Osteoblast (primary cell): ENCODE measurements at regions not wholly inside any gene's neighbourhood (a gene's known extent, or its start where the extent isn't known, plus 50 kb on each side); places are given as distances from the start of the nearest gene placed in this dataset.
"Not testable (repeated sequence)": the region's sequence is repeated elsewhere in the genome, so short reads cannot be mapped to it uniquely, and the experiment has no call there.

ENCODE experiments used
- DNase-seq: peaks from one replicate; pipeline ENCODE4 v3.0.0; 2011; ENCODE audit warnings: low spot score, mixed read lengths; ENCODE audit not compliant: insufficient read length; ENCODE audit errors: missing footprints
- H2AFZ ChIP-seq: 2 replicates; pipeline ENCODE4 v1.6.0; 2011; ENCODE audit warnings: mild to moderate bottlenecking, low read length
- H3K27ac ChIP-seq: 2 replicates; pipeline ENCODE4 v1.5.1; 2011; ENCODE audit warnings: mild to moderate bottlenecking, low read depth, low read length, moderate library complexity
- H3K27me3 ChIP-seq: 2 replicates; pipeline ENCODE4 v1.6.0; 2012; ENCODE audit warnings: mild to moderate bottlenecking, control low read depth, inconsistent platforms, low read length, moderate library complexity; ENCODE audit not compliant: insufficient read depth
- H3K36me3 ChIP-seq: 2 replicates; pipeline ENCODE4 v1.5.1; 2011; ENCODE audit warnings: mild to moderate bottlenecking, low read length, control low read depth, moderate library complexity; ENCODE audit not compliant: insufficient read depth
- H3K4me1 ChIP-seq: 2 replicates; pipeline ENCODE4 v1.5.1; 2011; ENCODE audit warnings: mild to moderate bottlenecking, low read length, control low read depth, moderate library complexity; ENCODE audit not compliant: insufficient read depth
- H3K4me2 ChIP-seq: 2 replicates; pipeline ENCODE4 v1.6.0; 2011; ENCODE audit warnings: mild to moderate bottlenecking, low read length; ENCODE audit not compliant: insufficient read depth
- H3K4me3 ChIP-seq: fragments of 200-600 bp; sonication (generic); 3 replicates; pipeline ENCODE4 v1.5.1; 2012; ENCODE audit warnings: mild to moderate bottlenecking, low read length, inconsistent platforms; ENCODE audit not compliant: insufficient read depth
- H3K79me2 ChIP-seq: 2 replicates; pipeline ENCODE4 v1.6.0; 2012; ENCODE audit warnings: mild to moderate bottlenecking, low read length, control low read depth, inconsistent platforms; ENCODE audit not compliant: insufficient read depth
- H3K9me3 ChIP-seq: 2 replicates; pipeline ENCODE4 v1.5.1; 2011; ENCODE audit warnings: low read depth, low read length, control low read depth
- H4K20me1 ChIP-seq: 2 replicates; pipeline ENCODE4 v1.6.0; 2012; ENCODE audit warnings: mild to moderate bottlenecking, low read length, control low read depth; ENCODE audit not compliant: insufficient read depth

GRCh38 chr2:87406406-87407175 is 341.3 kb upstream of the PLGLB2 start:
- H3K4me2 ChIP-seq, H4K20me1 ChIP-seq, H3K27ac ChIP-seq, H3K79me2 ChIP-seq, H3K4me3 ChIP-seq, H3K36me3 ChIP-seq, H3K27me3 ChIP-seq, H3K4me1 ChIP-seq, H3K9me3 ChIP-seq, H2AFZ ChIP-seq: not testable (repeated sequence)
- DNase-seq = peak; percentile 6

DNA sequence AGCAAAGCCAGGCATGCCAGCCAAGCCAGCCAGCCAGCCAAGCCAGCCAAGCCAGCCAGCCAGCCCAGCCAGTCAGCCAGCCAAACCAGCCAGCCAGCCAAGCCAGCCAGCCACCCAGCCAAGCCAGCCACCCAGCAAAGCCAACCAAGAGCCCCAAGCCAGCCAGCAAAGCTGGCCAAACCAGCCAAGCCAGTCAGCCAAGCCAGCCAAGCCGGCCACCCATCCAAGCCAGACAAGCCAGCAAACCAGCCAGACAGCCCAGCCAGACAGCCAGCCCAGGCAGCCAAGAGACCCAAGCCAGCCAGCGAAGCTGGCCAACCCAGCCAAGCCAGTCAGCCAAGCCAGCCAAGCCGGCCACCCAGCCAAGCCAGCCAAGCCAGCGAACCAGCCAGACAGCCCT is 338.3 kb upstream of the PLGLB2 start:
- not testable (repeated sequence) for H3K36me3 ChIP-seq, H3K27me3 ChIP-seq, DNase-seq, H4K20me1 ChIP-seq, H3K4me3 ChIP-seq, H3K4me2 ChIP-seq, H3K27ac ChIP-seq, H2AFZ ChIP-seq, H3K9me3 ChIP-seq, H3K4me1 ChIP-seq, H3K79me2 ChIP-seq

DNA sequence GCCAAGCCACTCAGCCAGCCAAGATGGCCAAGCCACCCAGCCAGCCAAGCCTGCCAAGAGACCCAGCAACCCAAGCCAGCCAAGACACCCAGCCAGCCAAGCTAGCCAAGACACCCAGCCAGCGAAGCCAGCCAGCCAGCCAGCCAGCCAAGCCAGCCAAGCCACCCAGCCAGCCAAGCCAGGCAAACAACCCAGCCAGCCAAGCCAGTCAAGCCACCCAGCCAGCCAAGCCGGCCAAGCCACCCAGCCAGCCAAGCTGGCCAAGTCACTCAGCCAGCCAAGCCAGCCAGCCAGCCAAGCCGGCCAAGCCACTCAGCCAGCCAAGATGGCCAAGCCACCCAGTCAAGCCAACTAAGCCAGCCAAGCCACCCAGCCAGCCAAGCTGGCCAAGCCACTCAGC is 337.5 kb upstream of the PLGLB2 start:
- H3K36me3 ChIP-seq, DNase-seq, H3K27ac ChIP-seq, H3K27me3 ChIP-seq, H3K4me3 ChIP-seq, H3K4me1 ChIP-seq, H4K20me1 ChIP-seq, H2AFZ ChIP-seq, H3K79me2 ChIP-seq, H3K9me3 ChIP-seq, H3K4me2 ChIP-seq: not testable (repeated sequence)

GRCh38 chr2:87412036-87412820 is 335.7 kb upstream of the PLGLB2 start:
- not testable (repeated sequence) for H3K79me2 ChIP-seq, H3K27me3 ChIP-seq, H3K4me2 ChIP-seq, H3K27ac ChIP-seq, H3K9me3 ChIP-seq, DNase-seq, H4K20me1 ChIP-seq, H2AFZ ChIP-seq, H3K4me3 ChIP-seq, H3K4me1 ChIP-seq, H3K36me3 ChIP-seq

DNA sequence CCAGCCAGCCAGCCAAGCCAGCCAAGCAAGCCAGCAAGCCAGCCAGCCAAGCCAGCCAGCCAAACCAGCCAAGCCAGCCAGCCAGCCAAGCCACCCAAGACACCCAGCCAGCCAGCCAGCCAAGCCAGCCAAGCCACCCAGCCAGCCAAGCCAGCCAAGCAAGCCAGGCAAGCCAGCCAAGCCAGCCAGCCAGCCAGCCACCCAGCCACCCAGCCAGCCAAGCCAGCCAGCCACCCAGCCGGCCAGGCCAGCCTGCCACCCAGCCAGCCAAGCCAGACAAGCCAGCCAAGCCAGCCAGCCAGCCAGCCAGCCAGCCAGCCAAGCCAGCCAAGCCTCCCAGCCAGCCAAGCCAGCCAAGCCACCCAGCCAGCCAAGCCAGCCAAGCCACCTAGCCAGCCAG is 333.6 kb upstream of the PLGLB2 start:
- H3K36me3 ChIP-seq, H3K27me3 ChIP-seq, H3K79me2 ChIP-seq, DNase-seq, H3K4me2 ChIP-seq, H3K4me1 ChIP-seq, H3K4me3 ChIP-seq, H3K27ac ChIP-seq, H3K9me3 ChIP-seq, H4K20me1 ChIP-seq, H2AFZ ChIP-seq: not testable (repeated sequence)

- not testable (repeated sequence) for H3K79me2 ChIP-seq, H3K4me1 ChIP-seq, H3K4me3 ChIP-seq, H3K36me3 ChIP-seq, DNase-seq, H3K9me3 ChIP-seq, H2AFZ ChIP-seq, H3K4me2 ChIP-seq, H3K27ac ChIP-seq, H3K27me3 ChIP-seq, H4K20me1 ChIP-seq
These were observed 332.9 kb upstream of the PLGLB2 start for GRCh38 chr2:87414795-87415570.

GRCh38 chr2:87415586-87416265 is 332.2 kb upstream of the PLGLB2 start:
- not testable (repeated sequence) for H2AFZ ChIP-seq, H3K27ac ChIP-seq, H4K20me1 ChIP-seq, H3K79me2 ChIP-seq, DNase-seq, H3K27me3 ChIP-seq, H3K4me3 ChIP-seq, H3K4me1 ChIP-seq, H3K9me3 ChIP-seq, H3K4me2 ChIP-seq, H3K36me3 ChIP-seq

DNA sequence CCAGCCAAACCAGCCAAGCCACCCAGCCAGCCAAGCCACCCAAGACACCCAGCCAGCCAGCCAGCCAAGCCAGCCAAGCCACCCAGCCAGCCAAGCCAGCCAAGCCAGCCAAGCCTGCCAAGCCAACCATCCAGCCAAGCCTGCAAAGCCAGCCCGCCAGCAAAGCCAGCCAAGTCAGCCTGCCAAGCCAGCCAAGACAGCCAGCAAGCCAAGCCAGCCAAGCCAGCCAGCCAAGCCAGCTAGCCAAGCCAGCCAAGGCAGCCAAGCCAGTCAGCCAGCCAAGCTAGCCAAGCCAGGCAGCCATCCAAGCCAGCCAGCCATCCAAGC is 331.7 kb upstream of the PLGLB2 start:
- not testable (repeated sequence) for H3K4me2 ChIP-seq, H3K79me2 ChIP-seq, H3K27me3 ChIP-seq, H3K9me3 ChIP-seq, H2AFZ ChIP-seq, H3K4me3 ChIP-seq, H3K27ac ChIP-seq, H3K36me3 ChIP-seq, H3K4me1 ChIP-seq, H4K20me1 ChIP-seq, DNase-seq
